CD1c-positive myeloid dendritic cell (primary cell): ENCODE measurements at regions not wholly inside any gene's neighbourhood (a gene's known extent, or its start where the extent isn't known, plus 50 kb on each side); places are given as distances from the start of the nearest gene placed in this dataset.
A peak's percentile ranks its signal among the peaks of the same experiment; 100 is the strongest.
"Not testable (repeated sequence)": the region's sequence is repeated elsewhere in the genome, so short reads cannot be mapped to it uniquely, and the experiment has no call there.

Experiments
- DNase-seq: peaks from one replicate; pipeline ENCODE4 v3.0.0-alpha.2; 2016; ENCODE audit errors: extremely low spot score

GRCh38 chr2:241957276-241957675 is 87.7 kb downstream of the RTP5 start:
- no peak for DNase-seq

- DNase-seq: no peak
Measured at GRCh38 chr2:241958818-241959545, 89.5 kb downstream of the RTP5 start.

DNA sequence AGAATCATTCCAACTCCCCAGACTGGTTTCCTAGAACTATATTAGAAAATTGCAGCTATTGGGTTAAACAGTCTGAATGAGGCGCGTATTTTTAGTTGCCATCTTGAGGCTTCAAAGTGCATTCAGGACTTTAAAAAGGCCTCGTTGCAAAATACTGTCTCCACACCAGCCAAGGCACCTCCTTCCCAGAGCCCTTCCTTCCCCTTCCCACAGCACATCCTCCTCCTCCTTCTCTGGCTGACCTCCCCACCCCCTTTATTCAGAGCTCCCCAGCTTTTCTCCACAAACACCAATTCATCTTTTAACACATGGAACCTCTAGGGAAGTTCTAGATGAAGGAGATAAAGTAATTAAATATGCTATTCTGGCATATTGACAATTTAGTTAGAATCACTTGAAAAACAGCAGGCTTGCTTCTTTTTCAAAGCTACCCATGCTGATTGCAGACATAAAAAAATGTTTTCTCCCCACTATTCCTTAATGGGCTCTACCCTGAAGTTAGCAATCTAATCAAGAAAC is 90.3 kb downstream of the RTP5 start:
- DNase-seq: no peak

- no peak for DNase-seq
Measured at GRCh38 chr2:241961454-241961853, 91.9 kb downstream of the RTP5 start.

DNA sequence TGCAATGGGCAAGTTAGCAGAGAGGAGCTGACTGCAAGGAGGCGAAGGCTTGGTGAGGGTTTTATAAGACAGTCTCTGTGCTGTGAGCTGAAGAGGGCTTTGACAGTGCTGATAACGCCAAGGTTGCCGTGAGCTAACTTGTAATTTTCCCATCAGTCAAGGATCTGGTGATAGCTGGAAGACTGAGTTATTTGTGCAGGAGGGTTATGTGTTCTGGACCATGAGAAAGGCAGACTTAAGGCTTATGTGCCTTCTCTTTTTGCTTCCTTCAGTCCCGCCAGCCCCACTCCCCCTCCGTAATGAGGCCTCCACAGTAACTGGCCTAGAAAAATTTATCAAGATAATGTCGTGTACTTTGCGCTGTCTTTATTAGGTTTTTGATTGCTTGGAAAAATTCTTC is 94.6 kb downstream of the RTP5 start:
- no peak for DNase-seq

DNA sequence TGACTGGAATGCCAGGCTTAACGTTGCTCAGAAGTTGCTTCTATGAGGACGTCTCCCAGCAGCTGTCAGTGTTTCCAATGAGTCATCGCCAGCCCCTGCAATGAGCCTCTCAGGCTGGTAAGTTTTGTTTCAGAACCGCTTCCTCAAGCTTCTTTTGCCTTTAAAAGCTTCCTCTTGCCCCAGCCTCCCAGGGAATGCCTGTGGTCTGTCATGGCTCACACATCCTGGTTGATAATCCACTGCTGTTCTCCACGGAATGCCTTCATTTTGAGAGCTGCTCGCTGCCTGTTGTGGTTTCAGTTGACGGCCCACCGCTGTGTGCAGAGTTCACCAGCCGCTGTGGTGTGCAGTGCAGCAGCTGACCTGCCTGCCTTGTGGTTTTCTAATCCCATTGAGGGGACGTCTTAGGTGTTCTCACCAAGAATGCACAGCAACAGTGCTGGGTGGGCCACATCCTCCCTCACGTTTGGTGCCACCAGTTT is 96.4 kb downstream of the RTP5 start:
- peak; percentile 86 for DNase-seq

DNA sequence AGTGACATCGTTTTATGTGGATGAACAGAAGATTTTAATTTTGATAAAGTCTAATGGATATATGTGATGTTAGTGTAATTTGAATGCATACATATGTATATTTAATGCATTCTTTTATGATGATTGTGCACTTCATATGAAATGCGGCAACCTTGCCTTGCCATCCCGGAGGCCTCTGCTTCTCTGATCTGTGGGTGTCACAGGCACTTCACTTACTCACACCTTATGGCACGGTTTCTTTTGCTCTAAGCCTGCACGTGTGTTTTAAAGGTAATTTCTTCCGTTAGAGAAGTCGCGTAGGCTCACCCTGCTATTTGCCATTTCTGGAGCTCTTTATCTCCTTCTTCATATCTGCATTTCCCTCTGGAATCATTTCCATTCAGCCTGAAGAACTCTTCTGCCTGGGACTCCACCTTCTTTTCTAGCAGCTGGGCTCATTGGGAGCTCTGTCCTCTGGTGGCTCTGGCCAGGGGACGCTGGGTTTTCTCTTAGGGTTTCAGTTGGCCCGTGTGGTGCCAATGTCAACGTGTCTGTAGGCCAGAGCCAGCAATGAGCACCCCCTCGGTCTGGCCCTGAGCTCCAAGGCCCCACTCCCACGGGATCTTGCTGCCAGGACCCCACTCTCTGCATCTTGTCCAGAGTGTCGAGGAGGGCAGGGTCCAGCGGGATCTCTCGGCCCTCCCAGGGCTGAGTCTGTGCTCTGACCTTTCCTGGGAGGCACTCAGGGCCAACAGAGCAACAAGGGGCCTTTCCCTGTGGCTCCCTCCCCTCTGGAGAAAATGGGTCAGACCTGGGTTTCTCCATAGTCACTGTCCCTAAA is 97.3 kb downstream of the RTP5 start:
- DNase-seq: no peak

DNA sequence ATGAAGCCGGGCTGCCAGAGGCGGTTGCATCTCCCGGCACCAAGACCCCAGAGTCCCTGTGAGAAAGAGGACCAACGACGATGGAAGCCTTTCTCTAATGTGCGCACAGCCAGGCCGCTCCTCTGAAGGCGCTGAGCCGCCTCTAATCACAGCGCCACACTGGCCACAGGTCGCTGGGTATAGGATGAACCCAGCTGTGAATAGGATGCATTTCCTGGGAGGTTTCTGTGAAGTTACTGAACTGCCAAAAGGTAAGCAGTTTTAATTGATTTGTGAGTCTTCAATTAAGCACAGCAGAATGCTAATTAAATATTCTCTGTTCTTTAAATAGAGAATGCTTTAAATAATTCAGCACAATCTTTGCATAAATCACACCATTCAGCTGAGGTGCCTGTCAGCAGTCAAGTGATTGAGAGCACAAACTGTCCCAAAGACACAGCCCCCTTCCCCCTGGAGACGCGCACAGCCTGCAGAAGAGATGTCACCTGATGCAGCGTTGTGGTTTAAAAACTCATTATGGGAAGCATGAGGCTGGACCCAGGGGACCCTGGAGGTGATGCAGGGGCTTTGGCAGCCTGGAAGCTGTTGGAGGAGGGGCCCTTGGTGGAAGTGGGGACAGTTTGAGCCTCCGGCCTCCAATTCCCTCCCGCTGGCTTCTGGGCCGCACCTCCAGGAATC is 98.1 kb downstream of the RTP5 start:
- DNase-seq: no peak

- no peak for DNase-seq
Measured at GRCh38 chr2:241968417-241968816, 98.9 kb downstream of the RTP5 start.

DNA sequence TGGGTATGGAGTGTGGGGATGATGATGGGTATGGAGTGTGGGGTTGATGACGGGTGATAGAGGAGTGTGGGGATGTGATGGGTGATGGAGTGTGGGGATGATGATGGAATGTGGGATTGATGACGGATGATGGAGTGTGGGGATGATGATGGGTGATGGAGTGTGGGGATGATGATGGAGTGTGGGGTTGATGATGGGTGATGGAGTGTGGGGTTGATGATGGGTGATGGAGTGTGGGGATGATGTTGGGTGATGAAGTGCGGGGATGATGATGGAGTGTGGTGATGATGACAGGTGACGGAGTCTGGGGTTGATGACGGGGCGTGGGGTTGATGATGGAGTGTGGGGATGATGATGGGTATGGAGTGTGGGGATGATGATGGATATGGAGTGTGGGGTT is 99.7 kb downstream of the RTP5 start:
- DNase-seq: not testable (repeated sequence)

DNA sequence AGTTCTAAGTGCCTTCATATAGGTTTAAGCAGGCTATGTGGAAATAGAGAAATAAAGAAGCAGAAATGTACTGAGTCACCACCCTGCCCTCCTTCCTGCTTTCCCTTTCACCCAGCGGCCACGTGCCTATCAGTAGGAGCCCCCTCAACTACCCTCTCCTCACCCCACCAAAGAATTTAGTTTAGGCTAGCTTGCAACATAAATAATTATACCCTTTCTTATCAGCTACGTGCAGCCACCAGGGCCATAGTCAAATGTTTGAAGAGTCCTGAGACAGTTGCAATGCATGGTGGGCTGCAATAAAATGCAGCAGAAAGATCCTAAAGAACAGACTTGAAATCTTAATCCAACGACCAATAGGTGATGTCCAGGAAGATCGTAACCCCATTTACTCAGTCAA is 101.2 kb downstream of the RTP5 start:
- no peak for DNase-seq

DNA sequence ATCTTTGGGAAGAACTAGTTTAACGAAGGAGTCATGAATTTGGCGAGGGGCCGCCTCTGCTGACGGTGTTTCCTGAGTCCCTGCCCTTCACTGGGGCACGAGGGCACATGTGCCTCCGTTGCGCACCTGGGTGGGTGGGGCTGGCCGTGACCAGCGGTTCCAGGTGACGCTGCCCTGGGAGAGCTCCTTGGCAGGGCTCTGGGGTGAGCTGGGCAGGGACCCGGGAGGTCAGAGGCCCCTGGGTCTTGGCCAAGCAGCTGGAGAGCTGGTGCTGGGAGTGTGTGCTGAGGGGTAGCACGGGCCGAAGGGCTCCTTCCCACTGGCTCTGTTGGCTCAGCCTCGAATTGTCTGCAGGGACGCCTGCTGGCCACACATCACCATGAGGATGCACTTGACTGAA is 104.6 kb downstream of the RTP5 start:
- DNase-seq: no peak

- DNase-seq: no peak
Measured at GRCh38 chr2:241974851-241975592, 105.5 kb downstream of the RTP5 start.

GRCh38 chr2:241975593-241976284 is 106.2 kb downstream of the RTP5 start:
- no peak for DNase-seq

- no peak for DNase-seq
Measured at GRCh38 chr2:241976296-241976695, 106.8 kb downstream of the RTP5 start.

DNA sequence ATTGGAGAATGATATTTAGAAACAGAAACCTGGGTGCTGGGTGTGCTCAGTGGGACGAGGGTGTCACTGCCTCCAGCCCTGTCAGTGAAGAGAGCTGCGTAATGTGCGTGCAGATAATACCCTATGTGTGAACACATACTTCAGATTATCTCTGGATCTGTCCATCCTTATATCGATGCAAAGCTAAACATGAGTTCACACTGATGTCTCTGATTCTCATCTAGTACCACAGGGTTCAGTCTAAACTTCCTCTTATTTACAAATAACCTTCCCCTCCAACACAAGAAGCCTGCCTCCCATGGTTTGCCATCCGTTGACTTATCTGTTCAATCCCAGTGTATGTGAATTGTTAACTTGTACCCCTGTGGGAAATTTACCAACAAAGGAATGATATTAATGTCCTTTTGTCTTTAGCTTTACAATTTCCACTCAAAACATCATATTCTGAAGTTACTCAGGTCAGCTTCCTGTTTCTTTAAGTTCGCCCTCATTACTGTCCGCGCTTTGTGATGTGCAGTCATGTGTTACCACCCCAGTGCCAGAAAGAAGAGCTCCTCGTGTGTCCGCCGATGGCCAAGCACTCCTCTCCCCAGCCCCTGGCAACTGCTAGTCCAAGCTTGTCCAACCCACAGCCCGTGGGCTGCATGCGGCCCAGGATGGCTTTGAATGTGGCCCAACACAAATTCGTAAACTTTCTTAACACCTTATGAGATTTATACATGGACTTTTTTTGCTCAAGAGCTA is 108.2 kb downstream of the RTP5 start:
- no peak for DNase-seq

DNA sequence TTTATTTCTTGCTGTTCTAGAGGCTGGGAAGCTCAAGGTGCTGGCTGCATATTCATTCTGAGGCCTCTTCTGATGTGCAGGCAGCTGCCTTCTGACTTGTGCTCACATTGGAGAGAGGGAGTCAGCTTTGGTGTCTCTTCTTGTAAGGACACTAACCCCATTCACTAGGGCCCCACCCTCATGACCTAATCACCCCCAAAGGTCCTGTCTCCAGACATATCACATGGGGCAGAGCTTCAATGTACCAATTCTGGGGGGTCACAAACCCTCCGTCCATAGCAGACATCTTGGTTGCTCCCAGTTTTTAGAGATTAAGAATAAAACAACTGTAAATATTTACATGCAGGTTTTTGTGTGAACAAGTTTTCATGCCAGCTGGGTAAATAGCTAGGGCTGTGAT is 109.1 kb downstream of the RTP5 start:
- no peak for DNase-seq

DNA sequence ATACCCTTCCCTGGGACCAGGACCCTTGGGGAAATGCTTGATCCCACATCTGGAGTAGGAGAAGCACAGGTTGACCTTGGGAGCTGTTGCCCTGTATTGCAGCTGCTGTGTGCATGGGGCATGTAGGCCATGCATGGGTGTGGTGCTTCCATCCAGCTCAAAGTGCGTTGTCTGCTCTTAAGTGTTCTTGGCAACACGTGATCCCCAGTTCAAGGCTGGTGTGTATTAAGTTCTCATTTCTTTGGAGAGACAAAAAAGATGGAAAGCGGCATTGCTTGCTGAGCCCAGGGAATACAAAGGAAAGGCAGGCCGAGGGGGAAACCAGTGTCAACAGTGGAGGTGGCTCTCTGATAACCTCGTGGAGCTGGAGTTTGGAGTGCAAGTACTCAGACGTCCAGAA is 110.7 kb downstream of the RTP5 start:
- no peak for DNase-seq

- no peak for DNase-seq
Measured at GRCh38 chr2:241981076-241981700, 111.7 kb downstream of the RTP5 start.
